ENCODE measurements at regions not wholly inside any gene's neighbourhood (a gene's known extent, or its start where the extent isn't known, plus 50 kb on each side); places are given as distances from the start of the nearest gene placed in this dataset.

DNA sequence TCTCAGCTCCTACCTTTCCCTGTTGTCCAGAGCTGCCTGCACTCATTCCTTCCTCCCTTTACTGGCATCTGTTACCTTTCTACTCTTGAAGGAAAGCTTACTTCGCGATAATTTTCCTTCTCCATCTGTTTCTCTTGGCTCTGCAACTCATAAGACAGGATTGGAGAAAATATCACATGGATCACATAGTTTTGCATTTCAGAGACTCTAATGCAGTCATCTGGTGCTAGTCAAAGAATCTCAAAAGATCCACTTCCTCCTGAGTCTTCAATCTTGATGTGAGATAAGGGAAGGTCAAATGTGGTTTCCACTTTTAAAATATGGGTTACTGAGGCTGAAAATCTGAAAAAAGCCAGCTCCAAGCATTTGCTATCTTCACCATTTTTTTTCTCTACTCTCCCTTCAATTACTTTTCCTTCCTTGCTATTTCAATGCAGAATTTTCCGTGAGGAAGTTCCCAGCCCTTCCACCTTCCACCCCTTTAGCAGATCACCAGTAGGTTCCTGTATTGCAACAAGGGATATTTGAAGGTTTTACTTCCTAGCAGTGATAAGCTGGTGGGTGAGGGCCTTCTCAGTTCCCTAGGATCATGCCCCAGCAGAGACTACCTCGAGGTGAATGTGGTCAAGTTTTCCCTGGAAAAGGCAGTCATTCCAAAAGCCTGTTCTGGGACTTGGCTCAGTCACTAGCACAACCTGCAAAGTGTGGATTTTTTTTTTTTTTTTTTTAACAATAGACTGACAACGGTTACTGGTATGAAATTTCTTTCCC lies 62.8 kb upstream of the LRRC1 start:
- no peak for TF ChIP-seq CTCF (IDR thresholded peaks at IDR 0.05; ENCODE audit: poor library complexity)
- no peak for TF ChIP-seq EZH2 (IDR thresholded peaks at IDR 0.05; ENCODE audit: borderline replicate concordance)
